IPS-11a (cell line): ENCODE measurements at regions not wholly inside any gene's neighbourhood (a gene's known extent, or its start where the extent isn't known, plus 50 kb on each side); places are given as distances from the start of the nearest gene placed in this dataset.

Experiments
- H3K4me3 ChIP-seq: one replicate; pipeline ENCODE4 v1.5.1; 2013; ENCODE audit warnings: low read depth, low read length, control low read depth

- no peak overlapping the region for H3K4me3 ChIP-seq
Observed at GRCh38 chr4:11342401-11342800, 86.3 kb downstream of the HS3ST1 start.

DNA sequence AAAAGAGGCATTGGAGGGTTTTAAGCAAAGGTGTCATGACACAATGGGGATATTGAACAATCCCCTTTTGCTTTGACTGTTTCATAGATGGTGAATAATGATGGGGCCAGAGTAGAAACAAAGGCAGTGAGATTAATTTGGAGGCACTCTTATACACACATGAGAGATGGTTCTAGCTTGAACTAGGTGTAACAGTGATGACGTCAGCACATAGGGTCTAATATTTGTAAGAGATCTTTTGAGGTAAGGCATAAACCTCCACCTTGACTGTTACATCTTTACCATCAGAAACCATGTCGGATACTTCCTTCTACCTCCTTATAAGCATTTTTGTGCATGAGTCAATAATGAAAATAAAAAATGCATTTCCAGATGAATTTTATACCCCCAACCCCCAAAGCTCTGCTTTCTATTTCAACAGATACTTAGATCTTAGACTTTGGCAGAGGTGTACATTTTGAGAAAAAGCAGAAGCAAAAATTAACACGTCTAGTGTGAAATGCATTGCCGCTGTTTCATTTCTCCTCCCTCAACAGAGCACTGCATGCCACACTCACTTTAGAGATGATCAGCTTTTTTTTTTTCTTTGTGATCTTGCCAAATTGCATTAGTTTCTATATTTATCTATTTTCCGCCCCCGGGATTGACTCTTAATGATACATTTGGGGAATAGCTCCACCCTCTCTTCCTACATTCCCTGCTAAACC is 87.2 kb downstream of the HS3ST1 start:
- no peak overlapping the region for H3K4me3 ChIP-seq

DNA sequence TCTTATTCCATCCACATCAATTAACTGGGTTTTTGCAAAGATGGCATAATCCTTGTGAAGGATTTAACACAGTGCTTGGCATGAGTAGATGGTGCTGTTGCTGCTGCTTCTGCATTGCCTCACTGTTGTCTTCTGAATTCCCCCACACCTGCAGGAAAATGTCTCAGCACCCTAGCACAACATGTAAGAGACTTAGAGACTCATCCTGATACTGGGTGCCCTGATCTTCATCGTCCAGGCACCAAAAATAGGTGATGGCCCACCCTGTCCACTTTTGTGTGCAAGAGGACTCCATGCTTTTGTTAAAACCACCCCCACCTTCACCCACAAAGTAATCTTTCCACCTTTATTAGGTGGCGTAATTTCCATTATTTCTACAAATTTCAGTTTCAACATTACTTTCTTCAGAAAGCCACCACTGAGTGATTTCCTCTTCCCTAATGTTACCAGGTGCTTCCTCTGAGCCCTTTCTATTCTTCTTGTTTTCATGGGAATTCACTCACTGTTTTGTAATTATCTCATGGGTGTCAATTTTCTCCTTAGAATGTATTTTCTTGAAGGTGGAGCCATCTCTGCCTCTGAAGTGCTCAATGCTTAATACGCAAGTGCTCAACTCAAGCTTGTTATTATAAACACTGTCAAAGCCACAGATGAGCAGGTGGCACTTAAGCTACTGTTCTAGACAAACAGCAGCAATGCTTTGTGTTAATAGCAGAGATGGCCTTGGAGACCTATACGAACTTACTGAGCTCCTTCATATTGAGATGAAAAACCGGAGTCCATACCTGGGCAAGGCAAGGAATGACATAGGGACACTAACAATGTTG is 89.5 kb downstream of the HS3ST1 start:
- no peak overlapping the region for H3K4me3 ChIP-seq

DNA sequence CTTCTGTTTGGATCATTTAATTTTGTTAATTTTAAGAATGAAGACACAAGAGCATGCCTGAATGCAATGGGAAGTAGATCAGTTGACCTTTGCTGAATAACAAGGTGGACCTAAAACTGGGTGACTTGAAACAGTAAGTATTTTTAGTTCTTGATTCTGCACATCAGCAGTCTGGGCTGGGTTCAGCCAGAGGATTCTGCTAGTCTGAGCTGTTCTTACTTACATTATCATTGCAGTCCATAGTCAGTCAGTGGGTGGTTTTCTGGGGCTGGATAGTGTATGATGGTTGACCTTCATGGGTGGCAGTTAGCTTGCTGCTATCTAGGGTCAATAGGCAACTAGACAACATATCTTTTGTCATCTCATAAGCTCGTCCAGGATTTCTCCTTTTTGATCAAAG is 91.4 kb downstream of the HS3ST1 start:
- no peak overlapping the region for H3K4me3 ChIP-seq

DNA sequence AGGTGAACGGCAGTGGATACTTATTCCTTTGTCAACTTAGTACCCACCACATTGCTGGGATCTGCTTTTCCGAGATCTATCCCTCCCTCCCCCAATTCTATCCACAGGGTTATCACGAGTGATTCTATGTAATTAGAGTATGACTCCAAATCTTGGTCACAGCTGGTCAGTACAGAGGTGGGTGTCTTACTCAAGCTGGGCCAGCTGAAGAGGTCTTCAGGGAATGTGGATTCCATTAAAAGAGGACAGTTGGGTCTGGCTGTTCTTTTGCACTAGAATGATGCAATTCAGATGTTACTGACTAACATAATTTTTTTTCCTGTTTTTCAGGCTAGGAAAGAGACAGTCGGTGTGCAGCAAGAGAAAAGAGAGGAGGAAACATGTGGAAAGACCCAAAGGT is 92.3 kb downstream of the HS3ST1 start:
- no peak overlapping the region for H3K4me3 ChIP-seq

- no peak overlapping the region for H3K4me3 ChIP-seq
Observed at GRCh38 chr4:11334887-11335286, 93.8 kb downstream of the HS3ST1 start.

GRCh38 chr4:11328401-11328800 is 100.3 kb downstream of the HS3ST1 start:
- no peak overlapping the region for H3K4me3 ChIP-seq

GRCh38 chr4:11326021-11326420 is 102.7 kb downstream of the HS3ST1 start:
- no peak overlapping the region for H3K4me3 ChIP-seq

DNA sequence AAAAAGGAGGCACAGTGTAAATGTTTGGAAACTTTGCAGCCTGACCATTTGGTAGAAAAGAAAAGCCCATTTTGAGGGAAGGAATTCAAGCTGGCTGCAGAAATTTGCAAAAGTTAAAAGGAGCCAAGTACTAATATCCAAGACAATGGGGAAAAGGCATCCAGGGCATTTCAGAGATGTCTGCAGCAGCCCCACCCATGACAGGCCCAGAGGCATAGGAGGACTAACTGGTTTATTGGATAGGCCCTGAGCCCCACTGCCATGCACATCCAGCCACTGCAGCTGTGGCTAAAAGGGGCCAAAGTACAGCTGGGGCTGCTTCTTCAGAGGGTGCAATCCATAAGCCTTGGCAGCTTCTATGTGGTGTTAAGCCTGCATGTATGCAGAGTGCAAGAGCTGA is 104.9 kb downstream of the HS3ST1 start:
- no peak overlapping the region for H3K4me3 ChIP-seq

GRCh38 chr4:11313157-11313943 is 115.3 kb downstream of the HS3ST1 start:
- H3K4me3 ChIP-seq: no peak overlapping the region

GRCh38 chr4:11312389-11312788 is 116.3 kb downstream of the HS3ST1 start:
- H3K4me3 ChIP-seq: no peak overlapping the region

- H3K4me3 ChIP-seq: no peak overlapping the region
Observed at GRCh38 chr4:11301075-11301660, 127.5 kb downstream of the HS3ST1 start.

DNA sequence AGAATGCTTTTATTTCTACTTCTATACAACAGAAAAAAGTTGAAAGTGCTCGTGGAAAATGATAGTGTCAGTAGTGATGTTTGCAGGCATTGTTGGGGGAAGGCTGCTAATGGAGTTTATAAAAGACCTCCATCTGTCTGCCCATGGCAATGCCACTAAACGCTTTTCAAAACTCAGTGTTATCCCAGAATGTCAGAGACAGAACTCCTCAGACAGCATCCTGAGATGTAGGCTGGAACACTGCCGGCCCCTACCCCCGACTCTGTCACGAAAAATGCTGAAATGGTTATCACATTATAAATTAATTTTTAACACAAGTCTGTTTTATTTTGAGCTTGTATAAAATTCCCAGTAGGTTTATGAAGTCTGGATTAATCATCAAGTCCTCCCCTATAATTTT is 128.9 kb downstream of the HS3ST1 start:
- H3K4me3 ChIP-seq: no peak overlapping the region

DNA sequence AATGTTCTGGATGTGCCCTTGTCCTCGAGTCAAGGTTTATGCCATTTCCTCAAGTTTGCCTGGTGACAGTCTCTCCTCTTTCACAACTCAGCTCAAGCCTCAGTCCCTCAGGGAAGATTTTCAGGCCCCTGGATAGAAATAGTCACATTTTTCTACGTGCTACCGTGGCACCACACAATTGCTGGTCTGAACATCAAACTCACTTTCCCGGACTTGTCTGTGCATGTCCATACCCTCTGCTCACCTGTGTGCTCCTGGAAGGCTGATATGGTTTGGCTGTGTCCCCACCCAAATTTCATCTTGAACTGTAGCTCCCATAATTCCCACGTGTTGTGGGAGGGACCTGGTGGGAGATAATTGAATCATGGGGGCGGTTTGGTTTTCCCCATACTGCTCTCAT is 129.7 kb downstream of the HS3ST1 start:
- no peak overlapping the region for H3K4me3 ChIP-seq

DNA sequence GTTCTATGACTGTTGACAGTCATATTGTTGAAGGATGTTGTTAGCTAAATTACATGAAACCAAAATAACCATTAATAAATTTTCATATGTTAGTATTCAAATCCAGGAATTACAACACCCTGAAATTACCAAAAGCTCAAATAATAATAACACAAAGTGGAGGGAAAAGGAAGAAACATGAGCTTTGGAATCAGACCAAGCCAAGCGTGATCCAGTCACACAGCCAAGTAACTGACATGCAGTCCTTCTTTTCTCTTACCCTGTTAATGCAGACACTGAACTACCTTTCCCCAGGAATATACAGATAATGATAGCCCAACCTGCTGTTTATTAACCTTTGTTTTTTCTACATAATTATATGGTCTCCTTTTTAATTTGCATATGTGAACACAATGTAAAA is 130.2 kb downstream of the HS3ST1 start:
- H3K4me3 ChIP-seq: no peak overlapping the region

DNA sequence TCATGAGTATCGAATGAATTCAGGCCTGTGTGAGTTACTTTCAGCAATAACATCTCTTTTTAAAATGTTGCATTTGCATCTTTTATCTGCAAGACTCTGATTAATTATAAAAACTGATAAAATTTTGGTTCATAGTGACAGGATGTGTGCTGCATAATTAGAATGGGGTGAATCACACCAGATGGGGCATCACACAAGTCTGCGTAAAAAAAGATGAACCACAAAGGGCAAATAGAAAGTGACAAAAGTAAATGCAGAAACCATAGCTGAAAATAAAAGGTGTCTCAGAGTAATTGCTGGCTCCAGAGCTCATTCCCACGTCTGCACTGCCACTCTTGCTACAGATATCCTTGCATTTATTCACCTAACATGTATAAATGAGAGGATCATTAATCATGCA is 131.1 kb downstream of the HS3ST1 start:
- H3K4me3 ChIP-seq: no peak overlapping the region

- H3K4me3 ChIP-seq: no peak overlapping the region
Observed at GRCh38 chr4:11297201-11297600, 131.5 kb downstream of the HS3ST1 start.

- H3K4me3 ChIP-seq: no peak overlapping the region
Observed at GRCh38 chr4:11293866-11294265, 134.8 kb downstream of the HS3ST1 start.

- H3K4me3 ChIP-seq: no peak overlapping the region
Observed at GRCh38 chr4:11287055-11287454, 141.6 kb downstream of the HS3ST1 start.

GRCh38 chr4:11286533-11286932 is 142.2 kb downstream of the HS3ST1 start:
- H3K4me3 ChIP-seq: no peak overlapping the region

- no peak overlapping the region for H3K4me3 ChIP-seq
Observed at GRCh38 chr4:11281720-11282119, 147.0 kb downstream of the HS3ST1 start.
